ENCODE measurements at regions not wholly inside any gene's neighbourhood (a gene's known extent, or its start where the extent isn't known, plus 50 kb on each side); places are given as distances from the start of the nearest gene placed in this dataset.
A peak's percentile ranks its signal among the peaks of the same experiment; 100 is the strongest.

DNA sequence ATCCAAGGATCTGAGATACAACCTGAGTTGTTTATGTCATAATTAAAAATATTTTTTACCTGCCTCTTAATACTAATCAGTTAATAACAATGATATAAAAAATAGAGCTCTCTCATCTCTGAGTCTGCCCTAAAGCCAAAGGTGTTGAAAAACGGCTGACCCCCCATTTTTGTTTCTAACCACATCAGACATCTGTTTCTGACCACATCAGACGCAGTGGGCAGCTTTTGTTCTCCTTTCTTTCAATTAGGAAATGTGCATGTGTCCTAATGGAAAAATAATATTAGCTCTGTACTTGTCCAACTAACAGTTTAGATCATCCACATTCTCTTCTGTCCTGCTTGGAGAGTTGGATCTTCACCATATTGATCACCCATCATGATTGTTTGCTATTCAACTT lies 144.6 kb downstream of the SHOX2 start:
- ATAC-seq (ENCODE audit: low FRiP score) = no peak
- no peaks in the 10 kb centered on the region for H3K9me3 ChIP-seq (ENCODE audit: control insufficient read depth, low read length)
- no peaks in the 10 kb centered on the region for H3K4me1 ChIP-seq (ENCODE audit: control insufficient read depth in 1 of 2, insufficient read depth in 2 of 2, low read length in 2 of 2)
- no peaks in the 10 kb centered on the region for H3K36me3 ChIP-seq (ENCODE audit: control insufficient read depth in 1 of 2, insufficient read depth in 2 of 2, low read length in 1 of 2)
- no peak overlapping the region for H3K27ac ChIP-seq (ENCODE audit: low read depth in 1 of 2, low read length in 2 of 2)
- intact Hi-C loops (cut with DNase I) = no loop called here
- WGBS, 2 donors = 50 to 59% methylated on average over 2 of the region's 2 CpGs
- no peaks in the 10 kb centered on the region for H3K27me3 ChIP-seq (ENCODE audit: control insufficient read depth in 1 of 2, insufficient read depth in 2 of 2, low read length in 1 of 2)
- DNase-seq = no peak
- H3K4me3 ChIP-seq (ENCODE audit: low read length in 2 of 2) = no peak overlapping the region

DNA sequence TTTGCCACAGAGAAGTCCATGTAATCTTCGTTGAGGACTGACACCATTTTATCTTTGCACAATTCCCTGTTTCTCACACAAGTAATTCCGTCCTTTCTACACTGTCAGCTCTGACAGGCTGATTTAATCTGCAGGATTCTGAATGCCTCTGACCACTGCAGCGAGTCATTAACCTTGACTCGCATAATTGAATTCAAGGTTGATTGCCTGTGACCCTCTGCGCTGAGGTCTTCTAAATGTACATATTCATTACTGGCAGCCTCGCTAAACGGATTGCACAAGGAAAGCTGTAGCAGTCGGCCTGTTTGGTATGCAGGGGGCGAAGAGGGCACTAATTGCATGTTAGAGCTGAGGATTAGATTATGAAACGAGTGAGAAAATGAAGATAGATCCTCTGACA lies 147.8 kb downstream of the SHOX2 start:
- Histone ChIP-seq H3K4me3 (ENCODE audit: low read length in 2 of 2) (no peak overlapping the region), H3K36me3 (ENCODE audit: control insufficient read depth in 1 of 2, insufficient read depth in 2 of 2, low read length in 1 of 2) (no peaks in the 10 kb centered on the region), H3K4me1 (ENCODE audit: control insufficient read depth in 1 of 2, insufficient read depth in 2 of 2, low read length in 2 of 2) (no peaks in the 10 kb centered on the region), H3K27me3 (ENCODE audit: control insufficient read depth in 1 of 2, insufficient read depth in 2 of 2, low read length in 1 of 2) (no peaks in the 10 kb centered on the region), H3K9me3 (ENCODE audit: control insufficient read depth, low read length) (no peaks in the 10 kb centered on the region), H3K27ac (ENCODE audit: low read depth in 1 of 2, low read length in 2 of 2) (no peak overlapping the region)
- ATAC-seq (ENCODE audit: low FRiP score) = no peak
- no peak for DNase-seq
- intact Hi-C loops (cut with DNase I) = no loop called here
- WGBS, 2 donors = 23% methylated on average over 10 of the region's 10 CpGs

DNA sequence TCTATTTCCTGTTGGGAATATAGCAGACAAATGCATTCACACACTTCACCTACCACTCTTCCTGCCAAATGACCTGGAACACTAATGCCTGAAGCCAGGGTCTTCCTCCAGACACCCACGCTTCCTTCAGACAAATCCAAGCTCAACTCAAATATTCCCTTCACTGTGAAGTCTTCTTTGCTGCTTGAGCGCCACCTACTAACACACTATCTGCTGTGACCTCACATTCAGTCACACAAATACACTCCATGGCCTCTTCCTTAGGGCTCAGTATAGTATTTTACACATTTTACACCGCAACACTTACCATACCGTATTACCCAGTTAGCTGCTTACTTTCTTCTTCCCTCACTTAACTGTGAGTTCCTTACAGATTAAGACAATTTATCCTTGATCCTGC lies 149.4 kb downstream of the SHOX2 start:
- H3K4me3 ChIP-seq (ENCODE audit: low read length in 2 of 2) = no peak overlapping the region
- no peaks in the 10 kb centered on the region for H3K9me3 ChIP-seq (ENCODE audit: control insufficient read depth, low read length)
- DNase-seq (no peak), ATAC-seq (ENCODE audit: low FRiP score) (no peak)
- H3K27me3 ChIP-seq (ENCODE audit: control insufficient read depth in 1 of 2, insufficient read depth in 2 of 2, low read length in 1 of 2) = no peaks in the 10 kb centered on the region
- intact Hi-C loops (cut with DNase I) = no loop called here
- WGBS, 2 donors = 84 to 88% methylated on average over 4 of the region's 4 CpGs
- no peaks in the 10 kb centered on the region for H3K36me3 ChIP-seq (ENCODE audit: control insufficient read depth in 1 of 2, insufficient read depth in 2 of 2, low read length in 1 of 2)
- no peaks in the 10 kb centered on the region for H3K4me1 ChIP-seq (ENCODE audit: control insufficient read depth in 1 of 2, insufficient read depth in 2 of 2, low read length in 2 of 2)
- H3K27ac ChIP-seq (ENCODE audit: low read depth in 1 of 2, low read length in 2 of 2) = no peak overlapping the region

DNA sequence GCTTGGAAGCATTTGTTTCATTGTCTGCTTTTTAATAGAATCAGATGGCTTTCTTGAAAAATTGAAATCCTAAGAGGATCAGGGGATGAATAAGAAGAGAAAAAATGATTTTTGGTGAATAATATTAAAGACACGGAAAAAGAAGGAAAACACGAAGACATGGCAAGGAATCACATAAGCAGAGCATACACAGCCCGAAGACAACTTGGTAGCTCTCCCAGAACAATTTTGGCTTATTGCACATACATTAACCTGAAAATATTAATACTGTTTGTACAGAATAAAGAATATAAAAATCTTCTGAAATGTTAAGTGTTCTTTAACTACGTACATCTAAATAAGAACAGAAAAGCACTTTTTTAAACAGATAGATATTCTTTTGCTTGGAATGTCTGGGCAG lies 150.0 kb downstream of the SHOX2 start:
- H3K27ac ChIP-seq (ENCODE audit: low read depth in 1 of 2, low read length in 2 of 2) = no peak overlapping the region
- ATAC-seq (ENCODE audit: low FRiP score) (no peak), DNase-seq (no peak)
- H3K27me3 ChIP-seq (ENCODE audit: control insufficient read depth in 1 of 2, insufficient read depth in 2 of 2, low read length in 1 of 2) = no peaks in the 10 kb centered on the region
- H3K4me1 ChIP-seq (ENCODE audit: control insufficient read depth in 1 of 2, insufficient read depth in 2 of 2, low read length in 2 of 2) = no peaks in the 10 kb centered on the region
- intact Hi-C loops (cut with DNase I) = no loop called here
- no peak overlapping the region for H3K4me3 ChIP-seq (ENCODE audit: low read length in 2 of 2)
- no peaks in the 10 kb centered on the region for H3K9me3 ChIP-seq (ENCODE audit: control insufficient read depth, low read length)
- WGBS, 2 donors = 86 to 90% methylated on average over 4 of the region's 4 CpGs
- H3K36me3 ChIP-seq (ENCODE audit: control insufficient read depth in 1 of 2, insufficient read depth in 2 of 2, low read length in 1 of 2) = no peaks in the 10 kb centered on the region

DNA sequence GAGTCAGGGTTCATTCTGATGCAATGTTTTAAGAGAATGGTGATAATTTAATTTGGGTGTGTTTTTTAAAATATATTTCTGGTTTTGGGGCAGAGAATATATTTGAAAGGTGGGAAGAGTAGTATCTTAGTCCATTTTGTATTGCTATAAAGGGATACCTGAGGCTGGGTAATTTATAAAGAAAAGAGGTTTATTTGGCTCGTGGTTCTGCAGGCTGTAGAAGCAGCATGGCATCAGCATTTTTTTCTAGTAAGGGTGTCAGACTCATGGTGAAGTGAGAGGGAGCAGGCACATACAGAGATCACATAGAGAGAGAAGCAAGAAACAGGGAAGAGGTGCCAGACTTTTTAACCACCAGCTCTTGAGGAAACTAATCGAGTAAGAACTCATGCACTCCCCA lies 152.7 kb downstream of the SHOX2 start:
- no peaks in the 10 kb centered on the region for H3K36me3 ChIP-seq (ENCODE audit: control insufficient read depth in 1 of 2, insufficient read depth in 2 of 2, low read length in 1 of 2)
- intact Hi-C loops (cut with DNase I) = no loop called here
- H3K9me3 ChIP-seq (ENCODE audit: control insufficient read depth, low read length) = no peaks in the 10 kb centered on the region
- DNase-seq (no peak), ATAC-seq (ENCODE audit: low FRiP score) (no peak)
- H3K4me3 ChIP-seq (ENCODE audit: low read length in 2 of 2) = no peak overlapping the region
- H3K27me3 ChIP-seq (ENCODE audit: control insufficient read depth in 1 of 2, insufficient read depth in 2 of 2, low read length in 1 of 2) = no peaks in the 10 kb centered on the region
- H3K4me1 ChIP-seq (ENCODE audit: control insufficient read depth in 1 of 2, insufficient read depth in 2 of 2, low read length in 2 of 2) = no peaks in the 10 kb centered on the region
- WGBS, 2 donors = 57 to 59% methylated on average over 2 of the region's 2 CpGs
- H3K27ac ChIP-seq (ENCODE audit: low read depth in 1 of 2, low read length in 2 of 2) = no peak overlapping the region

DNA sequence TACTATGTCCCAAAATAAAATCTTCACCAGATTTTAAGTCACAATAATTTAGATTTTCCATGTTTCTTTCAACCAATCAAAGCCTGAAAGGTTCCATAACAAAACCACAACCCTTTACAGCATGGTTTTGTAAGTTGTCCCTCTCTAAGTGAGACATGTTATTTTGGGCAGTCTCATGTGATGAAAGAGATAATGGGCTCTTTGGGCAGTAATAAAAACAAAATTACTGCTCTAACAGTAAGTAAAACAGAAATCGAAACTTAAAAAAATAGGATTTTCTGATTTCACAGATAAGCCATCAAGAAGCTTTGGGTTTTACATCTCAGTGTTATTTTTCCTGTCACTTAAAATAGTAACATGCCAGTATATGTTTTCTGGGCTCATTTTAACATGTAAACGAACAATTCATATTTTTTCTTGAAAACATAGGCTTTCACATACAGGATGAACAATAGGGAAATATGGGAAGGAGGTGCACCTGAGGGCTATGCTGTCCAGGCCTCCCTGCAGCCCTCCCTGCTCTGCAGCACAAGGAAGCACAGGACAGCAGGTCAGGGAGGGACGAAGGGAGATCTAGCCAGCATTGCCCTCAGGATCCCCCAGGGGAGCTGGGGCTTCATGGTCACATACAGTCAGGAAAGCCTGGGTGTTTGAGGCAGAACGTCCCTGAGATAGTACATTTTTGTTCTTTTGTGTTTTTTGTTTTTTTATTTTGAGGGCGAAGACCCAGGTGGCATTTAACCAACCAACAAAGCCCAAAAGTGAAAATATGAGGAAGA lies 157.4 kb downstream of the SHOX2 start:
- ATAC-seq (ENCODE audit: low FRiP score) = no peak
- Histone ChIP-seq H3K4me1 (ENCODE audit: control insufficient read depth in 1 of 2, insufficient read depth in 2 of 2, low read length in 2 of 2) (no peaks in the 10 kb centered on the region), H3K4me3 (ENCODE audit: low read length in 2 of 2) (no peak overlapping the region), H3K27ac (ENCODE audit: low read depth in 1 of 2, low read length in 2 of 2) (no peak overlapping the region), H3K9me3 (ENCODE audit: control insufficient read depth, low read length) (no peaks in the 10 kb centered on the region), H3K27me3 (ENCODE audit: control insufficient read depth in 1 of 2, insufficient read depth in 2 of 2, low read length in 1 of 2) (no peaks in the 10 kb centered on the region), H3K36me3 (ENCODE audit: control insufficient read depth in 1 of 2, insufficient read depth in 2 of 2, low read length in 1 of 2) (no peaks in the 10 kb centered on the region)
- WGBS, 2 donors = 5 to 17% methylated on average over 5 of the region's 5 CpGs
- DNase-seq = no peak
- intact Hi-C loops (cut with DNase I) = no loop called here

DNA sequence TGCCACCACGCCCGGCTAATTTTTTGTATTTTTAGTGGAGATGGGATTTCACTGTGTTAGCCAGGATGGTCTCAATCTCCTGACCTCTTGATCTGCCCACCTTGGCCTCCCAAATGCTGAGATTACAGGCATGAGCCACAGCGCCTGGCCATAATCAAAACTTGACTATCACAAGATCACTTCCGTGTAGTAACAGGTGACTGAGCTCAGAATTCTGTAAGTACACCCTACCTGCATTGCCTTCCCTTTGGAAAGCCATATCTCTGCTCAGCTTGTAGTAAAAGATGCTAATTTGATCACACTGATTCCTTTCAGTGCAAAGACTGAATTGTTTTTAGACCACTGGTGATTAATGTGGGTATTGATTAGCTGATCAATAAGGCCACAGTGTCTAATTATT lies 167.1 kb downstream of the SHOX2 start:
- no peaks in the 10 kb centered on the region for H3K36me3 ChIP-seq (ENCODE audit: control insufficient read depth in 1 of 2, insufficient read depth in 2 of 2, low read length in 1 of 2)
- H3K27me3 ChIP-seq (ENCODE audit: control insufficient read depth in 1 of 2, insufficient read depth in 2 of 2, low read length in 1 of 2) = no peaks in the 10 kb centered on the region
- no peak overlapping the region for H3K4me3 ChIP-seq (ENCODE audit: low read length in 2 of 2)
- no peaks in the 10 kb centered on the region for H3K9me3 ChIP-seq (ENCODE audit: control insufficient read depth, low read length)
- intact Hi-C loops (cut with DNase I) = no loop called here
- ATAC-seq (ENCODE audit: low FRiP score) = no peak
- no peaks in the 10 kb centered on the region for H3K4me1 ChIP-seq (ENCODE audit: control insufficient read depth in 1 of 2, insufficient read depth in 2 of 2, low read length in 2 of 2)
- no peak overlapping the region for H3K27ac ChIP-seq (ENCODE audit: low read depth in 1 of 2, low read length in 2 of 2)
- DNase-seq = no peak
- WGBS, 2 donors = 89 to 96% methylated on average over 4 of the region's 4 CpGs

DNA sequence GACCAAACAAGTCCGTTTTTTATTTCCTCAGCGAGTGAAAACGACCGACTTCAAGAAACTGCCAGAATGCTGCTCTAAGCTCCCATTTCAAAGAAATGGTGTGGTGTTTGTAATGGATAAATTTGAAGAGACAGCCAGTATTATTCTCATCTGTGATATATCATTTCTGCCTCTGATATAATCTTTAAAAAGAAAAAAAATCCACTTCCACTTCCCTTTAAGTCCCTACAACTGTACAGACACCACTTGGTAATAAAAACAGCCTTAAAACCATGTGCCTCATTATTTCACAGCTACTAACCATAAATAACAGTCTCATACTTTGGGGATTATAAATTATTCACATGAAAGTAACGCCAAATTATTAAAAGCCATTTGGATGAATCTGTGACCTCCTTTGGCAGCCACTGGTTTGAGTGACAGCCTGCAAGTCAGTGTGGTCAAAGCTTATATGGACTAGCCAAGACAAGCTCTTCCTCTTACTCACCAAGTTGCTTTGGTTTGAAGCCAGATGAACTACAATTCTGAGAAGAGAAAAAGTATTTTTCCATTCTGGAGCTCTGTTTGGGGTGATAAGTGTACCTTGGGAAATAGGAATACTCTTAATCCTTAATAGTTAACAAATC lies 168.0 kb downstream of the SHOX2 start:
- intact Hi-C loops (cut with DNase I) = no loop called here
- no peak overlapping the region for H3K27ac ChIP-seq (ENCODE audit: low read depth in 1 of 2, low read length in 2 of 2)
- H3K36me3 ChIP-seq (ENCODE audit: control insufficient read depth in 1 of 2, insufficient read depth in 2 of 2, low read length in 1 of 2) = no peaks in the 10 kb centered on the region
- 62 to 68% methylated on average over 5 of the region's 5 CpGs for WGBS, 2 donors
- H3K4me1 ChIP-seq (ENCODE audit: control insufficient read depth in 1 of 2, insufficient read depth in 2 of 2, low read length in 2 of 2) = no peaks in the 10 kb centered on the region
- no peaks in the 10 kb centered on the region for H3K27me3 ChIP-seq (ENCODE audit: control insufficient read depth in 1 of 2, insufficient read depth in 2 of 2, low read length in 1 of 2)
- peak; percentile 44 for ATAC-seq (ENCODE audit: low FRiP score)
- no peak for DNase-seq
- no peak overlapping the region for H3K4me3 ChIP-seq (ENCODE audit: low read length in 2 of 2)
- H3K9me3 ChIP-seq (ENCODE audit: control insufficient read depth, low read length) = no peaks in the 10 kb centered on the region

DNA sequence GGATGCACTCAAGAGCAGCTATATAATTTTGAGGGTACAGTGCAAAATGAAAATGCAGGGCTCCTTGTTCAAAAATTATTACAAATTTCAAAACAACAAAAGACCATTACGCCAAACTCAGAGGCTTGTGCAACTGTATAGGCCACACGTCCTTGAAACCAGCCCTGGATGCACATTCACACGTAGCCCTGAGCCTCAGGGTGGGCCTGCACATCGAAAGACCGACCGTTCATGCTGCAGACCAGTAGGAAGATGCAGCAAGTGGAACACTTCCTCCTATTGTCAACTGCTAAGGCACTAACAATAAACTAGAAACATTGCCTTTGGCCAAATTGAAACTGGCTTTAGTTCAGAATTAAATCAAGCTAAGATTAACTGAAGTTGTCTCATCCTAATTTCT lies 174.7 kb downstream of the SHOX2 start:
- 77 to 86% methylated on average over 6 of the region's 6 CpGs for WGBS, 2 donors
- ATAC-seq (ENCODE audit: low FRiP score) = no peak
- Histone ChIP-seq H3K36me3 (ENCODE audit: control insufficient read depth in 1 of 2, insufficient read depth in 2 of 2, low read length in 1 of 2) (no peaks in the 10 kb centered on the region), H3K27ac (ENCODE audit: low read depth in 1 of 2, low read length in 2 of 2) (no peak overlapping the region), H3K4me1 (ENCODE audit: control insufficient read depth in 1 of 2, insufficient read depth in 2 of 2, low read length in 2 of 2) (no peaks in the 10 kb centered on the region), H3K27me3 (ENCODE audit: control insufficient read depth in 1 of 2, insufficient read depth in 2 of 2, low read length in 1 of 2) (no peaks in the 10 kb centered on the region), H3K9me3 (ENCODE audit: control insufficient read depth, low read length) (no peaks in the 10 kb centered on the region), H3K4me3 (ENCODE audit: low read length in 2 of 2) (no peak overlapping the region)
- intact Hi-C loops (cut with DNase I) = no loop called here
- DNase-seq = no peak

All from aorta (tissue), 5 donors.